ENCODE measurements at regions not wholly inside any gene's neighbourhood (a gene's known extent, or its start where the extent isn't known, plus 50 kb on each side); places are given as distances from the start of the nearest gene placed in this dataset.
"Not testable (repeated sequence)": the region's sequence is repeated elsewhere in the genome, so short reads cannot be mapped to it uniquely, and the experiment has no call there.

- not testable (repeated sequence) for TF ChIP-seq POLR2A (IDR thresholded peaks at IDR 0.05; ENCODE audit: low read depth, low read length); POU2F2 (IDR thresholded peaks at IDR 0.05; ENCODE audit: low read depth, low read length); POLR2AphosphoS5 (IDR thresholded peaks at IDR 0.05; ENCODE audit: low read depth, low read length); PAX5 (IDR thresholded peaks at IDR 0.05; ENCODE audit: insufficient read depth, low read length, severe bottlenecking); TAF1 (IDR thresholded peaks at IDR 0.05; ENCODE audit: low read depth, low read length)
Measured at GRCh38 chr4:130079027-130079426, 983.1 kb downstream of the C4orf33 start.

All from GM12891 (cell line).